ENCODE measurements at regions not wholly inside any gene's neighbourhood (a gene's known extent, or its start where the extent isn't known, plus 50 kb on each side); places are given as distances from the start of the nearest gene placed in this dataset.
"Not testable (repeated sequence)": the region's sequence is repeated elsewhere in the genome, so short reads cannot be mapped to it uniquely, and the experiment has no call there.

DNA sequence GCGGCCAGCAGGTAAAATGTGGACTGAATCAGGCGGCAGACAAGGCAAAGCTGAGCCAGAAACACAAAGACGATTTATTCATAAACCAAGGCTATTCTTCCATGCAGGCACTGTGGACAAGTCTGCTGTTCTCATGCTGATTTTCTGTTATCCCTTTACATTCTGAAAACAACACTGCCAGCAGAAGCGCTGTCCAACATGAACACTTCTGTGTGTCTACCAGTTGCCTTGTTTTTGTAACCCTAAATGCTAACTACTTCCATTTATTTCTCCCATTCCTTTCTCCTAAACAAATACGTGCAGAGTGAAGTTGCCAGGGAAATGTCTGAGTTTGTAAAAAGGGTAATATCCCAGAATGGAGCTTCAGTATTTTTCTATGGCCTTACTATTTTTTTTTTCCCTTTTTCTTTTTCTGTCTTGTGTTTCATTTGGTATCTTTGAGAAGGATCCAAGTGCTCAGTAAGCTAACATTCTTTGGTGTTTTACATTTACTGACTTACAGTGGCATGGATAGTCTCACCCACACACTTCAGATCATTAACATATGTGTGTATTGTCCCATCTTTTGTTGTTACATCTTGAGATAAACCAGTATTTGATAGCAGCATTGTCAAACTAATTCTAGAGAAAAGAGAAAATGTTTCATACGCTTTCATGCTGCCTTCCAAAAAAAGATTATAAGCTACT is 1308.9 kb upstream of the MAP3K7 start:
- H3K36me3 ChIP-seq (ENCODE audit: control insufficient read depth, insufficient read depth, low read length): no peaks in the 10 kb centered on the region
- no peak overlapping the region for H3K4me3 ChIP-seq (ENCODE audit: low read depth, low read length)
- H3K4me1 ChIP-seq (ENCODE audit: control insufficient read depth, insufficient read depth, low read length): no peaks in the 10 kb centered on the region
- H3K9ac ChIP-seq (ENCODE audit: low read depth, low read length): no peak overlapping the region
- H3K9me3 ChIP-seq (ENCODE audit: control insufficient read depth, insufficient read depth, low read length): no peaks in the 10 kb centered on the region
- no peaks in the 10 kb centered on the region for H3K27me3 ChIP-seq (ENCODE audit: control insufficient read depth, insufficient read depth, low read length)
- H3K27ac ChIP-seq (ENCODE audit: low read depth, low read length): no peak overlapping the region

DNA sequence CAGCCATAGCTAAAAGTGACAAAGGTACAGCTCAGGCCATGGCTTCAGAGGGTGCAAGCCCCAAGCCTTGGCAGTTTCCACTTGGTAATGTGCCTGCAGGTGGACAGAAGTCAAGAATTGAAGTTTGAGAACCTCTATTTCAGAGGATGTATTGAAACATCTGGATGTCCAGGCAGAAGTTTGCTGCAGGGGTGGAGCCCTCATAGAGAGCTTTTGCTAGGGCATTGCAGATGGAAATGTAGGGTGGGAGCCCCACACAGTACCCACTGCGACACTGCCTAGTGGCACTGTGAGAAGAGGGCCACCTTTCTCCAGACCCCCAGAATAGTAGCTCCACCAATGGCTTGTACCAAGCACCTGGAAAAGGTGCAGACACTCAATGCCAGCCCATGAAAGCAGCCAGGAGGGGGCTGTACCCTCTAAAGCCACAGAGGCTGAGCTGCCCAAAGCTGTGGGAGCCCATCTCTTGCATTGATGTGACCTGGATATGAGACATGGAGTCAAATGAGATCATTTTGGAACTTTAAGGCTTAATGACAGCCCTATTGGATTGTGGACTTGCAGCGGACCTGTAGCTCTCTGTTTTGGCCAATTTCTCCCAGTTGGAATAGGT is 1299.4 kb upstream of the MAP3K7 start:
- Histone ChIP-seq H3K9me3 (ENCODE audit: control insufficient read depth, insufficient read depth, low read length) (peaks cover 30% of the 10 kb centered on the region), H3K27me3 (ENCODE audit: control insufficient read depth, insufficient read depth, low read length) (no peaks in the 10 kb centered on the region), H3K9ac (ENCODE audit: low read depth, low read length) (no peak overlapping the region), H3K4me1 (ENCODE audit: control insufficient read depth, insufficient read depth, low read length) (no peaks in the 10 kb centered on the region), H3K36me3 (ENCODE audit: control insufficient read depth, insufficient read depth, low read length) (no peaks in the 10 kb centered on the region), H3K4me3 (ENCODE audit: low read depth, low read length) (no peak overlapping the region), H3K27ac (ENCODE audit: low read depth, low read length) (no peak overlapping the region)

DNA sequence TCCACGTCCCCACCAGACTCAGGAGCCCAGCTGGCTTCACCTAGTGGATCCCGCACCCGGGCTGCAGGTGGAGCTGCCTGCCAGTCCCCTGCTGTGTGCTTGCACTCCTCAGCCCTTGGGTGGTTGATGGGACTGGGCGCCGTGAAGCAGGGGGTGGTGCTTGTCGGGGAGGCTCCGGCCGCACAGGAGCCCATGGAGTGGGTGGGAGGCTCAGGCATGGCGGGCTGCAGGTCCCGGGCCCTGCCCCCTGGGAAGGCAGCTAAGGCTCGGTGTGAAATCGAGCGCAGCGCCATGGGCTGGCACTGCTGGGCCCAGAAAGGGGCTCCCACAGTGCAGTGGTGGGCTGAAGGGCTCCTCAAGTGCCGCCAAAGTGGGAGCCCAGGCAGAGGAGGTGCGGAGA is 1294.9 kb upstream of the MAP3K7 start:
- H3K27ac ChIP-seq (ENCODE audit: low read depth, low read length): not testable (repeated sequence)

DNA sequence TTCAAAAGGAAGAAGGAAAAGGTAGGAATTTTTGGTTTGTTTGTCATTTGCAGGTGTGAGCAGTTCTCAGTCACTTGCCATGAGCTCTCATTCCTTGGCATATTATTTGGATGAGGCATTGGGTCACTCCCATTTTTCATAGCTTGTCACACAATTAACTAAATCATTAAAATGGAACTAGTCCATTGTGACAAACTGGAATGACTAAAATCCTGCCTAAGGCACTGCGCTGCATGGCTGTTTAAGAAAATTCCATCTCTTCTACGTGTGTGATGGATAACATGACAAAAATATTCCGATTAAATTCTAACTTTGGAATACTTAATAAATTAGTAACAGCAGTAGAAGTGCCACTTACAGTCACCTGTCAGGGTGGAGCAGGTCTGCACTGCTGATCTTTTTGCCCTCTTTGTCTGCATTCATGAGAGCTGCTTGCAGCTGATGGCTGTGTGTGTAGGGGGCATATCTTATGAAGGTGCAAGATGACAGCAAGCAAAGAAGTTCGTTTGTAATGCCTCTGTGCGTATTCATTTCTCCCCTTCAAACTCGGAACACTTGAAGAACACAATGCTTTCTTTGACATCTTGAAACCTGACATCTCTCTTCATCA is 1292.6 kb upstream of the MAP3K7 start:
- Histone ChIP-seq H3K36me3 (ENCODE audit: control insufficient read depth, insufficient read depth, low read length) (no peaks in the 10 kb centered on the region), H3K4me3 (ENCODE audit: low read depth, low read length) (no peak overlapping the region), H3K27ac (ENCODE audit: low read depth, low read length) (no peak overlapping the region), H3K27me3 (ENCODE audit: control insufficient read depth, insufficient read depth, low read length) (no peaks in the 10 kb centered on the region), H3K4me1 (ENCODE audit: control insufficient read depth, insufficient read depth, low read length) (no peaks in the 10 kb centered on the region), H3K9me3 (ENCODE audit: control insufficient read depth, insufficient read depth, low read length) (peaks cover 4% of the 10 kb centered on the region; the same call in 1 of the 2 replicates), H3K9ac (ENCODE audit: low read depth, low read length) (no peak overlapping the region)

More for the DNA sequence above, 1294.9 kb upstream of the MAP3K7 start:
- H3K27me3 ChIP-seq (ENCODE audit: control insufficient read depth, insufficient read depth, low read length); H3K4me1 ChIP-seq (ENCODE audit: control insufficient read depth, insufficient read depth, low read length); H3K9ac ChIP-seq (ENCODE audit: low read depth, low read length); H3K36me3 ChIP-seq (ENCODE audit: control insufficient read depth, insufficient read depth, low read length); H3K4me3 ChIP-seq (ENCODE audit: low read depth, low read length): not testable (repeated sequence)
- H3K9me3 ChIP-seq (ENCODE audit: control insufficient read depth, insufficient read depth, low read length): peaks cover 21% of the 10 kb centered on the region

DNA sequence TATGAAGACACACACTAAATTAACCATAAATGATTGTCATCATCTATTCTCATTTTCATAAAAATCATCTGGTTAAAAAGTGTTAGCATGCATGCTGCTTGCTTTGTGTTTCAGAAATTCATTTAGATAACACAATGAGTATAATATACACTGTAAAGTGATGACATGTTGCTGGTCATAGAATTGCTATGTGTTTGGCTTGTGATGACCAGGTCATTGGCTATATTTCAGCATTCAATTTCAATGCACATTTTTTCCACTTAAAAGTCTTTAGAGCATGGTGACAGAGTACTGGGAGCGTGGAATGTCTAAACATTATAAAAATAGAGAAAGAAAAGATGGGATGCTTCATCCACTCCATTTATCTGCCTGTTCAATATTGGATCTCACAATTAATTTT is 1291.1 kb upstream of the MAP3K7 start:
- Histone ChIP-seq H3K9me3 (ENCODE audit: control insufficient read depth, insufficient read depth, low read length) (no peaks in the 10 kb centered on the region), H3K4me1 (ENCODE audit: control insufficient read depth, insufficient read depth, low read length) (no peaks in the 10 kb centered on the region), H3K27ac (ENCODE audit: low read depth, low read length) (no peak overlapping the region), H3K9ac (ENCODE audit: low read depth, low read length) (no peak overlapping the region), H3K36me3 (ENCODE audit: control insufficient read depth, insufficient read depth, low read length) (no peaks in the 10 kb centered on the region), H3K27me3 (ENCODE audit: control insufficient read depth, insufficient read depth, low read length) (no peaks in the 10 kb centered on the region), H3K4me3 (ENCODE audit: low read depth, low read length) (no peak overlapping the region)

DNA sequence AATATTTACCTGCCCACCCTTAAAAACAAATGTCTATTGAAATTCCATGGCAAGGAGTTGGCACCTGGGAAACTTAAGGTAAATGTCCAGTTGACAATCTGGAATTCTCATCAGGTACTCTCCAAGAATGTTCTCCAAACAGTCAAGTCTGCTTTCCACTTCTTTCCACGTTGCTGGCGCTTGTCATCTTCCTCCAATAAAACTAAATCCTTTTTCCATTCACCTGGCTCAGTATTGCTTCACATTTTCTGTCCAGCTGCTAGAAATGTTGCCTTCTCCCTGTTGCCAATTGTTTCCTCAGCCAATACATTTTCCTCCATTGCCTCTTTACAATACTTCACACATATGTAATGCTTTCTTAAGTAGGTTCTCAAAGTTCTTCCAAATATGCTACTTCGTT is 1288.1 kb upstream of the MAP3K7 start:
- H3K9ac ChIP-seq (ENCODE audit: low read depth, low read length): no peak overlapping the region
- H3K27me3 ChIP-seq (ENCODE audit: control insufficient read depth, insufficient read depth, low read length): no peaks in the 10 kb centered on the region
- no peak overlapping the region for H3K27ac ChIP-seq (ENCODE audit: low read depth, low read length)
- no peaks in the 10 kb centered on the region for H3K9me3 ChIP-seq (ENCODE audit: control insufficient read depth, insufficient read depth, low read length)
- no peaks in the 10 kb centered on the region for H3K36me3 ChIP-seq (ENCODE audit: control insufficient read depth, insufficient read depth, low read length)
- no peak overlapping the region for H3K4me3 ChIP-seq (ENCODE audit: low read depth, low read length)
- H3K4me1 ChIP-seq (ENCODE audit: control insufficient read depth, insufficient read depth, low read length): no peaks in the 10 kb centered on the region

DNA sequence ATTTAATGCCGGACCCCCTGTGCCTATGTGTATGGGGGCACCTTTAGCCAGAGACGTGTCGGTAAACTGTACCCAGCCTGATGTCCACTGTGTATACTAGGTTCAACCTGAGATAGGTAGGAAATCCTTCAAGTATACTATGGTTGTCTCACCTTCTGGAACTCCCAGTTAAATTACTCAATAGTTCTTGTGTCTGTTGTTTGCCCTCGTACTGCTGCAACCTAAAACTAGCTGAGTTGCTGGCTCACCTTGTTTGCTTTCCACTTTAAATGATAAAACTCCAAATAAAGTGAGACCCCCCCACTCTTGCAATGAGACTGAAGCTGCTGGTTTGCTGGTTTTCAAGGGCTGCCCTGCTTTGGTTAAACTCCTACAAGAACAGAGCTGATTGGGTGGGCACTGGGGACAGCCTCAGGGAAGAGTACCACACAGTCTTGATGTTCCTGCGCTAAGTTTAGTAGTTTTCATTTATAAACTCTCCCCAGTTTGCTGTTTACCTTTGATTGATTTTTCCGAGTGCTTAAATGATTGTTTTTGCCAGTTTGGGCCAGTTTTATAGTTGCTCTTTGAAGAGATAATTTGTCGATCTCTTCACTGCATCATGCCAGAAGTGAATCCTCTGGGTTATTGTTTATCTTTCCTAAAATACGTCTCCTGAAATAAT is 1281.8 kb upstream of the MAP3K7 start:
- Histone ChIP-seq H3K27me3 (ENCODE audit: control insufficient read depth, insufficient read depth, low read length) (no peaks in the 10 kb centered on the region), H3K9ac (ENCODE audit: low read depth, low read length) (no peak overlapping the region), H3K27ac (ENCODE audit: low read depth, low read length) (no peak overlapping the region), H3K36me3 (ENCODE audit: control insufficient read depth, insufficient read depth, low read length) (no peaks in the 10 kb centered on the region), H3K4me1 (ENCODE audit: control insufficient read depth, insufficient read depth, low read length) (no peaks in the 10 kb centered on the region), H3K4me3 (ENCODE audit: low read depth, low read length) (no peak overlapping the region), H3K9me3 (ENCODE audit: control insufficient read depth, insufficient read depth, low read length) (no peaks in the 10 kb centered on the region)

DNA sequence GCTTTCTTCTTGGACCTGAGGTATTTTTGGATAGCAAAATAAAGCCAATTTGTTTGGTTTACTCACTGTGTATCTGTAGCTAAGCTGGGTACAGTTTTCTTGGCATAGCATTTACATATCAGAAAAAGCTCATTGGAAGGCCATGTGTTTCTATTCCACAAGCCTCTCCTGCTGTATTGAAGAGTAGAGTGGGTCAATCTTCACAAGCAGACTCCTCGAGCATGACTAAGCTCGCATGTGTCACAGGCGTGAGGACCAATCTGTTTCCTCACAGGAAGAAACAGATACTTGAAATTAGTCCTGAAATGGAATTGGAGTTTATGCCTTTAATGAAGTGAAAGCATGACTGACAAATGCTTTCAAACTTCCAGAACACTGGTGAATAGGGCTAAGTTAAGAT is 1279.0 kb upstream of the MAP3K7 start:
- H3K9ac ChIP-seq (ENCODE audit: low read depth, low read length): no peak overlapping the region
- no peaks in the 10 kb centered on the region for H3K4me1 ChIP-seq (ENCODE audit: control insufficient read depth, insufficient read depth, low read length)
- H3K27me3 ChIP-seq (ENCODE audit: control insufficient read depth, insufficient read depth, low read length): no peaks in the 10 kb centered on the region
- no peaks in the 10 kb centered on the region for H3K9me3 ChIP-seq (ENCODE audit: control insufficient read depth, insufficient read depth, low read length)
- H3K27ac ChIP-seq (ENCODE audit: low read depth, low read length): no peak overlapping the region
- H3K36me3 ChIP-seq (ENCODE audit: control insufficient read depth, insufficient read depth, low read length): no peaks in the 10 kb centered on the region
- H3K4me3 ChIP-seq (ENCODE audit: low read depth, low read length): no peak overlapping the region

DNA sequence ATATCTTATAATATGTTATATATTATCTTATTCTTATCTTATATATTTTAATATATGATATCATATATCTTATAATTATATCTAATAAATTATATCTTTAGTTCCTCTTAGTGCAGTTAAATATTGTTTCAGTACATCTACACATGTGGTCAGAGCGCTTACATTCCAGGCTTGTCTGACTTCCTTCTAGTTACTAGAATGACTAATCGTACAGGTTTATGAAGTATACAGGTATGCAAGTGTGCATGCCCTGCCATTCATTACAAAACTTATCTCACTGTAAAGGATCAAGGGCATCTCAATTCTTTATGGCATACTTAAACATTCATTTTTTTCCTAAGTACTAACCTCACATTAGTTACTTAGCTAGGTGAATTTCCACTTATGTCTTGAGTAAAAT is 1278.0 kb upstream of the MAP3K7 start:
- Histone ChIP-seq H3K27me3 (ENCODE audit: control insufficient read depth, insufficient read depth, low read length) (no peaks in the 10 kb centered on the region), H3K4me1 (ENCODE audit: control insufficient read depth, insufficient read depth, low read length) (no peaks in the 10 kb centered on the region)

DNA sequence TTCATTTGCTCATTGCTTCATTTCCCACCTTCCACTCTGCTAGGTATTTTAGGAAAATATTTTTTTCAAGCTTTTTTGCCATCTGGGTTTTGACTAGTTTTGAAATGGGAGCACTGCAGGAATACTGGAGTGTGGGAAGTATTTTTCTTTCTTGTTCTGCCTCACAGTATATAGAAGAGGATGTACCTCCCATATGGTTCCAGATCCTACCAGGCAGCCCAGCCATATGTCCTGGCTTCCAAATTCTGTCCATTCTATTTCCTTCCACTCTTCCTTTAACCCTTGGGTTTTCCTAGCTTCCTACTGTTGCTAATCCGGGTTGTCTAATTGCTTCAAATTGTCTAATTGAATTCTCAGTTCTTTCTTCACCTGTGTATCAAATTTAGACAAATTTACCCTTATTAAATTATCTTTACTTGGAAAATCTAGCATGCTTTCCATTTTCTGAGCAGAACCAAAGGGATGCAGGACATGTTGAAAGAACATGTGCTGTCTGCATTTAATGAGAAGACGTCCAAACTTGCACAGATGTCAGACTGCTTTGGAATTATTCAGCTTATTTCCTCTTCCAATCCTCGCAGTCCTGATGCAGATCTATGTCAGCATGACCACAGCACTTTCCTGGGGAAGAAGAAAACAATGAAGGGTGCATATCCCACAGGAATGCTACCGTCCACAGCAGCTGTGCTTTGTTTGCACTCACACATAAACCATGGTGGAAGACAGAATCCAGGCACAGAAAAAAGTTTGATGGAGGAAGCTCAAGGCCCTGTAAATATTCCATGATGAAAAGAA is 1273.9 kb upstream of the MAP3K7 start:
- no peak overlapping the region for H3K27ac ChIP-seq (ENCODE audit: low read depth, low read length)
- no peak overlapping the region for H3K4me3 ChIP-seq (ENCODE audit: low read depth, low read length)
- H3K27me3 ChIP-seq (ENCODE audit: control insufficient read depth, insufficient read depth, low read length): no peaks in the 10 kb centered on the region
- no peaks in the 10 kb centered on the region for H3K9me3 ChIP-seq (ENCODE audit: control insufficient read depth, insufficient read depth, low read length)
- H3K4me1 ChIP-seq (ENCODE audit: control insufficient read depth, insufficient read depth, low read length): no peaks in the 10 kb centered on the region
- H3K9ac ChIP-seq (ENCODE audit: low read depth, low read length): no peak overlapping the region
- no peaks in the 10 kb centered on the region for H3K36me3 ChIP-seq (ENCODE audit: control insufficient read depth, insufficient read depth, low read length)

More for the DNA sequence above, 1278.0 kb upstream of the MAP3K7 start:
- Histone ChIP-seq H3K9ac (ENCODE audit: low read depth, low read length) (no peak overlapping the region), H3K4me3 (ENCODE audit: low read depth, low read length) (no peak overlapping the region), H3K9me3 (ENCODE audit: control insufficient read depth, insufficient read depth, low read length) (no peaks in the 10 kb centered on the region), H3K27ac (ENCODE audit: low read depth, low read length) (no peak overlapping the region), H3K36me3 (ENCODE audit: control insufficient read depth, insufficient read depth, low read length) (no peaks in the 10 kb centered on the region)

Data from HUES48 (cell line).